ENCODE measurements at regions not wholly inside any gene's neighbourhood (a gene's known extent, or its start where the extent isn't known, plus 50 kb on each side); places are given as distances from the start of the nearest gene placed in this dataset.

DNA sequence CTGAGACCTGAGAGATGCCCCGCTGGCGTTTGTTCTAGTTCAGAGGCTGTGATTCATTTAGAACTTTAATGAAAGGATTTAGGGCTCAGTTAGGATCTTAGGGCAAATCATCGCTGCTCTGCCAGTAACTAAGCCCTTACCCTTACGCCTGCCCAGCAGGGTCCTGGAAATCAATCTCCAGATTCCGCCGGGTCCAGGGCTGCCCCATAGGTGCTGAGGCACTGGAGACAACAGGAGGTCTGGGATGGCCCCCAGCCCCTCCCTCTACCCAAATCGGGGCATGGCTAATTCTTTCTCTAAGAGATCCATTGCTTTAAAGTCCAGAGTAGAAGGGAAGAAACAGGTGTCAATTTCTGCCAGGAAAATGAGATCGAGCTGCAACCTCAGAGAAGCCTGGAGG lies 83.1 kb downstream of the SDC1 start:
- no peak overlapping the region for H3K4me3 ChIP-seq
- no peaks in the 10 kb centered on the region for H3K9me3 ChIP-seq
- DNase-seq (ENCODE audit: low spot score in 2 of 2), result no peak
- intact Hi-C loops (cut with DNase I; ENCODE audit: low total_unique reads), result no loop called here
- peak overlapping the region; percentile 41 to 61 for H3K27ac ChIP-seq
- H3K36me3 ChIP-seq, result no peaks in the 10 kb centered on the region
- H3K4me1 ChIP-seq, result peaks cover 0 to 3% of the 10 kb centered on the region in 2 donors
- TF ChIP-seq POLR2A (IDR thresholded peaks at IDR 0.05) (no peak), POLR2AphosphoS5 (IDR thresholded peaks at IDR 0.05) (no peak)
- TF ChIP-seq, protein P1, sequence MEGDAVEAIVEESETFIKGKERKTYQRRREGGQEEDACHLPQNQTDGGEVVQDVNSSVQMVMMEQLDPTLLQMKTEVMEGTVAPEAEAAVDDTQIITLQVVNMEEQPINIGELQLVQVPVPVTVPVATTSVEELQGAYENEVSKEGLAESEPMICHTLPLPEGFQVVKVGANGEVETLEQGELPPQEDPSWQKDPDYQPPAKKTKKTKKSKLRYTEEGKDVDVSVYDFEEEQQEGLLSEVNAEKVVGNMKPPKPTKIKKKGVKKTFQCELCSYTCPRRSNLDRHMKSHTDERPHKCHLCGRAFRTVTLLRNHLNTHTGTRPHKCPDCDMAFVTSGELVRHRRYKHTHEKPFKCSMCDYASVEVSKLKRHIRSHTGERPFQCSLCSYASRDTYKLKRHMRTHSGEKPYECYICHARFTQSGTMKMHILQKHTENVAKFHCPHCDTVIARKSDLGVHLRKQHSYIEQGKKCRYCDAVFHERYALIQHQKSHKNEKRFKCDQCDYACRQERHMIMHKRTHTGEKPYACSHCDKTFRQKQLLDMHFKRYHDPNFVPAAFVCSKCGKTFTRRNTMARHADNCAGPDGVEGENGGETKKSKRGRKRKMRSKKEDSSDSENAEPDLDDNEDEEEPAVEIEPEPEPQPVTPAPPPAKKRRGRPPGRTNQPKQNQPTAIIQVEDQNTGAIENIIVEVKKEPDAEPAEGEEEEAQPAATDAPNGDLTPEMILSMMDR (IDR thresholded peaks at IDR 0.05), result no peak
- H3K27me3 ChIP-seq, result no peaks in the 10 kb centered on the region

DNA sequence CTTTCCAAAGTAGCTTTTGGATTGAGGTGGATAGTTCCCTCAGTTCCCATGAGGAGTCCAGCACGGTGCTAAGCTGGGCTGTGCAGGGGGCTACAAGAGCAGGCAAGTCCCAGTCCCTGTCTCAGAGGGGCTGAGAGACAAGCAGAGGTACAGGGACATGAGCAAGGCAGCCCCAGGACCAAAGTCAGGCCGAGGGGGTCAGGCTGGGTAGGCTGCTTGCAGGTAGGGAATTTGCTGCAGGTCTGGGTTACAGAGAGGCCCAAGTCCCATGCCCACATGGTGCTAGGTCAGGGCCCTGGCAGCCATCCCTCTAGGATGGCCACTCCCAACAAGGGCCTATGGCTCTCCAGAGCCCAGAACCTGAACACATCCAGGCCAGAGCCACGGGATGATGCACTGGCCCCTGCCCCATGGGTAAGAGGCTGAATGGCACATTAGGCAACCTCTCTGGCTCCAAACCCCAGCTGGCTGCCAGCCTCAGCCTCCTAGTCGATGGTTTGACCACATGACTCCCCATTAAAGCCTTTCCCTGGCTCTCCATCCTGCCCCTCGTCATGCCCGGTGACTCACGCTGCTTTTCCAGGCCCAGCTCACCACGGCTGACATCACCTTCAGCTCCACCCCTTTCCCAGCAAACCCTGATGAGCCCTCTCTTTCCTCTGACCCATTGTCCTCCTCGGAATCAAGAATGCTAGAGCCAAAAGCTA lies 83.7 kb downstream of the SDC1 start:
- intact Hi-C loops (cut with DNase I; ENCODE audit: low total_unique reads), result no loop called here
- DNase-seq (ENCODE audit: low spot score in 2 of 2), result peak in 1 of 2 donors; percentile 77
- peaks cover 0 to 3% of the 10 kb centered on the region in 2 donors for H3K4me1 ChIP-seq
- no peaks in the 10 kb centered on the region for H3K27me3 ChIP-seq
- TF ChIP-seq POLR2A (IDR thresholded peaks at IDR 0.05) (no peak), POLR2AphosphoS5 (IDR thresholded peaks at IDR 0.05) (peak in 1 of 3 donors; percentile 19)
- TF ChIP-seq, protein P1 (IDR thresholded peaks at IDR 0.05), result no peak
- H3K27ac ChIP-seq, result peak overlapping the region; percentile 41 to 61
- H3K36me3 ChIP-seq, result no peaks in the 10 kb centered on the region
- H3K4me3 ChIP-seq, result no peak overlapping the region
- no peaks in the 10 kb centered on the region for H3K9me3 ChIP-seq

GRCh38 chr2:20140321-20141055 lies 84.4 kb downstream of the SDC1 start:
- no peaks in the 10 kb centered on the region for H3K9me3 ChIP-seq
- no peak overlapping the region for H3K27ac ChIP-seq
- H3K4me1 ChIP-seq, result no peaks in the 10 kb centered on the region
- no peaks in the 10 kb centered on the region for H3K27me3 ChIP-seq
- DNase-seq (ENCODE audit: low spot score in 2 of 2), result no peak
- H3K4me3 ChIP-seq, result no peak overlapping the region
- intact Hi-C loops (cut with DNase I; ENCODE audit: low total_unique reads), result no loop called here
- TF ChIP-seq POLR2A (IDR thresholded peaks at IDR 0.05), result no peak
- H3K36me3 ChIP-seq, result no peaks in the 10 kb centered on the region

GRCh38 chr2:20139407-20140172 lies 85.3 kb downstream of the SDC1 start:
- H3K36me3 ChIP-seq, result no peaks in the 10 kb centered on the region
- no peak overlapping the region for H3K4me3 ChIP-seq
- no peaks in the 10 kb centered on the region for H3K27me3 ChIP-seq
- H3K9me3 ChIP-seq, result no peaks in the 10 kb centered on the region
- DNase-seq (ENCODE audit: low spot score in 2 of 2), result no peak
- H3K27ac ChIP-seq, result no peak overlapping the region
- no peaks in the 10 kb centered on the region for H3K4me1 ChIP-seq
- no peak for TF ChIP-seq POLR2A (IDR thresholded peaks at IDR 0.05)
- no peak for TF ChIP-seq POLR2AphosphoS5 (IDR thresholded peaks at IDR 0.05)
- TF ChIP-seq, protein P1 (IDR thresholded peaks at IDR 0.05), result no peak
- intact Hi-C loops (cut with DNase I; ENCODE audit: low total_unique reads), result no loop called here

- TF ChIP-seq POLR2A (IDR thresholded peaks at IDR 0.05), result no peak
- TF ChIP-seq, protein P1 (IDR thresholded peaks at IDR 0.05), result no peak
- no peak for TF ChIP-seq POLR2AphosphoS5 (IDR thresholded peaks at IDR 0.05)
- Histone ChIP-seq H3K9me3 (no peaks in the 10 kb centered on the region), H3K4me3 (no peak overlapping the region), H3K27me3 (no peaks in the 10 kb centered on the region), H3K4me1 (no peaks in the 10 kb centered on the region), H3K36me3 (no peaks in the 10 kb centered on the region), H3K27ac (no peak overlapping the region)
- no peak for DNase-seq (ENCODE audit: low spot score in 2 of 2)
- intact Hi-C loops (cut with DNase I; ENCODE audit: low total_unique reads), result no loop called here
Measured at GRCh38 chr2:20138696-20139095, 86.2 kb downstream of the SDC1 start.

All from breast epithelium (tissue), 4 donors.